Superior temporal gyrus (tissue), 1 donor: ENCODE measurements at regions not wholly inside any gene's neighbourhood (a gene's known extent, or its start where the extent isn't known, plus 50 kb on each side); places are given as distances from the start of the nearest gene placed in this dataset.

Experiments
- DNase-seq: peaks from one replicate; pipeline ENCODE4 v3.0.0-alpha.2; 2016; ENCODE audit errors: extremely low spot score

GRCh38 chr18:78768221-78768620 lies 211.4 kb upstream of the SALL3 start:
- no peak for DNase-seq

- no peak for DNase-seq
Measured at GRCh38 chr18:78768656-78769501, 210.7 kb upstream of the SALL3 start.

GRCh38 chr18:78769502-78770105 lies 210.0 kb upstream of the SALL3 start:
- no peak for DNase-seq

DNA sequence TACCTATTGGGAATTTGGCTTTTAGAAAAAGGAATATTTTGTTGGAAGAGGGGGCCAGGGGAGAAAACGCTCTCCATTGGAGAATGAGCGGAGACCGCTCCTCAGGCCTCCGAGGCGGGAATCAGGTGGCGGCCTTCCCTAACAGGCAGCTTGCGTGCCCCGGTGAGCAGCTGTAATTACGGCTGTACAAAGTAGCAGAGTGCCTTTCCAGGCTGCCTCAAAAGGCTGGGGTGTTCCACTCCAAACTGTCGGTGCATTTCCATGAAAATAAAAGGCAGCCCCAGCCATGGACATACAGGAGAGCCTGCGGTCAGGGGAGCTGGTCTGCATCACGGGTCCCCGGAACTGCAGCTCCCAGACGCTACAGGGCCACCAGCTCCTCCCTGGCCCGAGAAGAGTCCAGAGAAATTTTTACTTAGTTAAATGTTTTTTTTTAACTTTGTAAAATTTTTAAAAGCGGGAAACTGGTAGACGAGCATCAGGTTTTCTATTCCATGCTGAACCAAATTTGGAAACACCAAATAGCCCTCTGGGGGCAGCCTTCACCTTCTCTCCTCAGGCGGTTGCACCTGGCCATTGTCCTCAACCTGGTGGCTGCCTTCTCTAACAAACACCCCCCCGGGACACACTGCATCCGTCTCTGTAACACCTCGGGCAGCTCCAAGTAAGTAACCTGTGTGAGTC lies 209.3 kb upstream of the SALL3 start:
- no peak for DNase-seq

GRCh38 chr18:78770823-78771139 lies 208.8 kb upstream of the SALL3 start:
- DNase-seq, result no peak

- DNase-seq, result no peak
Measured at GRCh38 chr18:78771496-78772359, 207.9 kb upstream of the SALL3 start.

GRCh38 chr18:78772360-78773302 lies 207.0 kb upstream of the SALL3 start:
- DNase-seq, result no peak

GRCh38 chr18:78773303-78773755 lies 206.3 kb upstream of the SALL3 start:
- no peak for DNase-seq

DNA sequence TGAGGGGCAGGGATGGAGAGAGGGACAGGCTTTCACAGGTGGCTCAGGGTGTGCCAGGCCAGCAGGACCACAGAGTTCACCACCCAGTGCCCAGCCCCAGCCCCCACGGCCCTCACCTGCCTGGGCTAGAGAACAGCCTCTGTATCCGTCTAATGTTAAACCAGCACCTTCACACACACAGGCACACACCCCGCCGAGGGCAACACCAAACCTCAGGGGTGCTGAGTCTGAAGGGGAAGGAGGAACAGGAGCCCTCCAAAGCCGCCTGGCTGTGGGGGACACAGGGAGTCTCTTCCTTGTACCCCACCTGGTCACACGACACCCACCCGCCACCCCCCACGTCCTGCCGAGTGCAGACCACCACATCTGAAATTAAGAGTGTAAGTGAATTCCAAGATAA lies 205.8 kb upstream of the SALL3 start:
- DNase-seq, result no peak

DNA sequence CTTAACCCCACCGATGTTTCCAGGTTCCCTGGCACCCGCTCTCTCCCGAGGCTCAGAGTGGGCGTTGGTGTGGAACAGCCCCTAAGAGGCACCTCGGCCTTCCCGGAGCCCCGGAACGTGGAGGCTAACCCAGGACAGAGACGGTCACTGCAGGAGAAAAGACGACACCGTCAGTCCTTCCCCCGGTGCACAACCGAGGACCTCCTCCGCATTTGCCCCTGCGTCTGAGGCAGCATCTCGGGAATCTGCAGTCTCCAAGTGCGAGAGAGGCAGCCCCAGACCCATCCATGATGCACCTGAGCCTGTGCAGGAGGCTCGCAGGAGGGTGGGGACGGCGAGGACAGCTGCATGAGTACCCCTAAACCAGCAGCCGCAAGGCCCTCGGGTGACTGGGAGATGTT lies 204.9 kb upstream of the SALL3 start:
- DNase-seq, result no peak

DNA sequence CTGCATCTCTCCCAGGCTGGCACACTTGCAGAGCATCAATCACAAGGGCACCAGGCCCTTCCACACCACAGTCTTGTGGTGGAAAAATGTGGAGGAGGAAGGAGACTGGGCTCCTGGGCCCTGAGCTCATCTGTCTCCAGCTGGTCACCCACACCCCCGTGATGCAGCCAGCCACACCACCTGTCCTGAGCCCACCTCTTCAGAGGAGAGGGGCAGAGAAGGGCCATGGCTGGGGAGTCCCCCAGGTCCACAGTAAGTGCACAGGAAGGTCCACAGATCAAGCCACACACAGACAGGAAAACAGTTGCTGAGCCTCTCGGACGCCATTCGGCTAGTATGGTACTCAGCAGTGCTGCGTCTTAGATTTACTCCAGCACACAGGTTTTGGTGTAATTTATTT lies 203.5 kb upstream of the SALL3 start:
- no peak for DNase-seq

- DNase-seq, result no peak
Measured at GRCh38 chr18:78776706-78777285, 202.8 kb upstream of the SALL3 start.

DNA sequence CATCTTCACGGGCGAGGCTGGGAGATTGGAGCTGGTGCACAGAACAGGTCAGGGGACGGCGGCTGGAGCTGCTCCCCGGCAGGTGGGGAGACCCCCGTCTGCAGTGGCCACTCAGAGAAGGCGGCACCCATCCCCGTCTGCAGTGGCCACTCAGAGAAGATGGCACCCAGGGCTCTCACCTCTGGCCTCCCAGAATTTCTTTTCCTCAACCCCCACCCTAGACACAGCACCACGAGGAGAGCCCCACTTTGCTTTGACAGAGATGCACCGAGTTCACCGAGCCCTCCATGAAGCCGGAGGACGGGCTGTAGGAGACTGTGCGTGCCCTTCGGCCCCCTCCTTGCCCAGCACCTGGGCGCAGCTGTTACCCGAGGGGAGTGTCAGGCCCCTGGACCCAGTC lies 201.6 kb upstream of the SALL3 start:
- DNase-seq, result no peak

- DNase-seq, result no peak
Measured at GRCh38 chr18:78778651-78779050, 201.0 kb upstream of the SALL3 start.

DNA sequence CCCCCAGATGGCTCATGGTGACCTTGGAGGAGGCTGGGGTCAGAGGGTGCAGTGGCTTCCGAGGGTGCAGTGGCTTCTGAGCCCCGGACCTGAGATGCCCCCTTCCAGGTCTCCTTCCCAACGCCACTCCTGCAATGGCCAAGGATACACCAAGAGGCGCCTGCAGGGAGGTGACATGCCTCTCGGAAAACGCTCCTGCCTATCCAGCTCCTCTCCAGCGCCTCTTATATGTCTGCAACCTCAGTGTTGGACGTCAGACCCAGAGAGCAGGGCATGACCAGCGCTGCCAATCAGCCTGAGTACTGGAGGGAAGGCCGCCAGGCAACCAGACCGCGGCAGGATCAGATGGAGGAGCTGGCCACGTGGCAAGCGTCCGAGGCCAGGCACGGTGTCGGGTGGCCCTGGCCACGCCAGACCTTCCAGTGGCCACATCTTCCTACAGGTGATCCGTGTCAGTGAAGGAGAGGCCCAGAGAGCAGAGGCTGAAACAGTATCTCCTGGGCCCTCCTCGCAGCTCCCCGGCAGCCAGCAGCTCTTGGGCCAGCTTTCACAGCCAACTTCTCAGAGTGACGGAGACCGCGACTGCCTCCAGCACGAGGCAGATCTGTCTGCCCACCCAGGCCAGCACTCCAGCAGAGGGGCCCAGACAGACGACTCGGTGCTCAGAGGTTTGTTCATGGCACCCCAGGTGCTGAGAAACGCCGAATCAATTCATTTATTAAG lies 199.5 kb upstream of the SALL3 start:
- DNase-seq, result no peak

GRCh38 chr18:78780719-78781600 lies 198.7 kb upstream of the SALL3 start:
- no peak for DNase-seq

DNA sequence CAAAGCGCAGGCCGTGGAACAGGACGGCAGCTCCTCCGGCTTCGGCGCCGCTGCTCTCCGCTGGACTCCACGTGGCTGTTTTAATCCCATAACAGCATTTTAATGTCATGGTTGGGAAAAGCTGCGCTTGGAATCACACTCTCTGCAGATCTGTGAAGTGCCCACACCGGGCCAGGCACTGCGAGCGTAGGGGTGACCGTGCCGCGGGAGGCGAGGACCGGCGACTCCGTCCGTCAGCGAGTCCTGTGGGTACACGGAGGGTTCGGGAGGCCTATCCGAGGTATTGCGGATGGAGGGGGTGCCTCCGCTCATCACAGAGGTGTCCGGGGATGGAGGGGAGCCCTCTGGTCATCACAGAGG lies 198.0 kb upstream of the SALL3 start:
- DNase-seq, result no peak

- DNase-seq, result no peak
Measured at GRCh38 chr18:78782951-78783563, 196.6 kb upstream of the SALL3 start.
